GM18502 (cell line): ENCODE measurements at regions not wholly inside any gene's neighbourhood (a gene's known extent, or its start where the extent isn't known, plus 50 kb on each side); places are given as distances from the start of the nearest gene placed in this dataset.
A peak's percentile ranks its signal among the peaks of the same experiment; 100 is the strongest.
"Not testable (repeated sequence)": the region's sequence is repeated elsewhere in the genome, so short reads cannot be mapped to it uniquely, and the experiment has no call there.

Source experiments
- ATAC-seq: cut with Tn5 transposase; IDR thresholded peaks from one replicate; pipeline ENCODE4 v1.9.1; 2021; ENCODE audit warnings: mild to moderate bottlenecking; ENCODE audit not compliant: unreplicated experiment, poor library complexity

GRCh38 chr2:111418091-111418875 is 297.6 kb downstream of the BCL2L11 start:
- not testable (repeated sequence) for ATAC-seq

GRCh38 chr2:111420074-111420473 is 299.4 kb downstream of the BCL2L11 start:
- ATAC-seq: not testable (repeated sequence)

- ATAC-seq: not testable (repeated sequence)
Measured at GRCh38 chr2:111420835-111421234, 300.1 kb downstream of the BCL2L11 start.

- not testable (repeated sequence) for ATAC-seq
Measured at GRCh38 chr2:111421949-111422348, 301.2 kb downstream of the BCL2L11 start.

GRCh38 chr2:111422562-111422961 is 301.8 kb downstream of the BCL2L11 start:
- ATAC-seq: not testable (repeated sequence)

GRCh38 chr2:111423184-111423583 is 302.5 kb downstream of the BCL2L11 start:
- not testable (repeated sequence) for ATAC-seq

GRCh38 chr2:111424176-111424575 is 303.5 kb downstream of the BCL2L11 start:
- not testable (repeated sequence) for ATAC-seq

GRCh38 chr2:111424851-111425309 is 304.2 kb downstream of the BCL2L11 start:
- peak; percentile 66 for ATAC-seq

- peak; percentile 48 for ATAC-seq
Measured at GRCh38 chr2:111425789-111426201, 305.1 kb downstream of the BCL2L11 start.

- ATAC-seq: not testable (repeated sequence)
Measured at GRCh38 chr2:111427346-111427745, 306.6 kb downstream of the BCL2L11 start.

- not testable (repeated sequence) for ATAC-seq
Measured at GRCh38 chr2:111428915-111429314, 308.2 kb downstream of the BCL2L11 start.

- ATAC-seq: peak; percentile 38
Measured at GRCh38 chr2:111429353-111429752, 308.6 kb downstream of the BCL2L11 start.

GRCh38 chr2:111430817-111431661 is 310.3 kb downstream of the BCL2L11 start:
- ATAC-seq: peak; percentile 64

GRCh38 chr2:111432423-111432822 is 311.7 kb downstream of the BCL2L11 start:
- ATAC-seq: not testable (repeated sequence)

GRCh38 chr2:111432916-111433499 is 312.3 kb downstream of the BCL2L11 start:
- ATAC-seq: not testable (repeated sequence)

GRCh38 chr2:111433892-111434607 is 313.3 kb downstream of the BCL2L11 start:
- ATAC-seq: not testable (repeated sequence)

- not testable (repeated sequence) for ATAC-seq
Measured at GRCh38 chr2:111434608-111434939, 313.9 kb downstream of the BCL2L11 start.

GRCh38 chr2:111435553-111436310 is 315.0 kb downstream of the BCL2L11 start:
- not testable (repeated sequence) for ATAC-seq

GRCh38 chr2:111436411-111436810 is 315.7 kb downstream of the BCL2L11 start:
- peak; percentile 59 for ATAC-seq
